Stimulated activated naive CD4-positive, alpha-beta T cell (primary cell): ENCODE measurements at regions not wholly inside any gene's neighbourhood (a gene's known extent, or its start where the extent isn't known, plus 50 kb on each side); places are given as distances from the start of the nearest gene placed in this dataset.
A peak's percentile ranks its signal among the peaks of the same experiment; 100 is the strongest.

Experiments
- DNase-seq, 6 experiments: peaks; one replicate each; lab custom pipeline; 2025; lab: John Stamatoyannopoulos, UW

- no peak for DNase-seq
Measured at GRCh38 chr20:10954137-10954840, 280.5 kb upstream of the JAG1 start.

GRCh38 chr20:10954908-10955580 lies 281.2 kb upstream of the JAG1 start:
- no peak for DNase-seq

- DNase-seq: no peak
Measured at GRCh38 chr20:10958279-10958678, 284.5 kb upstream of the JAG1 start.

GRCh38 chr20:10960416-10960815 lies 286.6 kb upstream of the JAG1 start:
- no peak for DNase-seq

- no peak for DNase-seq
Measured at GRCh38 chr20:10961651-10962288, 288.0 kb upstream of the JAG1 start.

- DNase-seq: no peak
Measured at GRCh38 chr20:10962937-10963336, 289.1 kb upstream of the JAG1 start.

- no peak for DNase-seq
Measured at GRCh38 chr20:10963717-10964266, 290.0 kb upstream of the JAG1 start.

GRCh38 chr20:10965936-10966470 lies 292.2 kb upstream of the JAG1 start:
- DNase-seq: no peak

- DNase-seq: no peak
Measured at GRCh38 chr20:10970109-10970508, 296.3 kb upstream of the JAG1 start.

GRCh38 chr20:10971096-10971495 lies 297.3 kb upstream of the JAG1 start:
- DNase-seq: no peak

- DNase-seq: no peak
Measured at GRCh38 chr20:10972219-10972860, 298.5 kb upstream of the JAG1 start.

GRCh38 chr20:10976051-10976450 lies 302.3 kb upstream of the JAG1 start:
- no peak for DNase-seq

- DNase-seq: peak in 1 of 6 experiments; percentile 0
Measured at GRCh38 chr20:10978019-10978702, 304.4 kb upstream of the JAG1 start.

- DNase-seq: no peak
Measured at GRCh38 chr20:10978713-10979112, 304.9 kb upstream of the JAG1 start.

- no peak for DNase-seq
Measured at GRCh38 chr20:10982692-10983091, 308.9 kb upstream of the JAG1 start.

- DNase-seq: no peak
Measured at GRCh38 chr20:10984294-10984693, 310.5 kb upstream of the JAG1 start.

- DNase-seq: no peak
Measured at GRCh38 chr20:10984913-10985312, 311.1 kb upstream of the JAG1 start.

- DNase-seq: no peak
Measured at GRCh38 chr20:10985536-10985935, 311.7 kb upstream of the JAG1 start.

GRCh38 chr20:10986586-10986985 lies 312.8 kb upstream of the JAG1 start:
- no peak for DNase-seq

GRCh38 chr20:10987651-10988383 lies 314.0 kb upstream of the JAG1 start:
- no peak for DNase-seq
